Ovary (tissue), 7 donors: ENCODE measurements at regions not wholly inside any gene's neighbourhood (a gene's known extent, or its start where the extent isn't known, plus 50 kb on each side); places are given as distances from the start of the nearest gene placed in this dataset.

Experiments
- DNase-seq, 5 donors: peaks; one replicate each; pipeline ENCODE4 v3.0.0-alpha.2; 2019 to 2020
- H3K27ac ChIP-seq, 2 donors: fragments of 200-600 bp; one replicate each; pipeline versions ENCODE4 v1.5.1 to v1.8.0; 2019 to 2022
- H3K27me3 ChIP-seq: fragments of 200-600 bp; one replicate; pipeline ENCODE4 v1.8.0; 2022
- H3K36me3 ChIP-seq: fragments of 200-600 bp; sonication (generic); one replicate; pipeline ENCODE4 v1.5.1; 2019
- H3K4me1 ChIP-seq: one replicate; pipeline ENCODE4 v1.8.1; 2013; ENCODE audit warnings: mild to moderate bottlenecking, moderate library complexity; ENCODE audit not compliant: insufficient read depth
- H3K4me3 ChIP-seq: fragments of 200-600 bp; sonication (generic); one replicate; pipeline ENCODE4 v1.5.1; 2017
- H3K9me3 ChIP-seq, 2 donors: fragments of 200-600 bp in 1 of 2; sonication (generic) in 1 of 2; one replicate each; pipeline versions ENCODE4 v1.5.1 to v1.8.1; 2013 to 2019; ENCODE audit warnings: mild to moderate bottlenecking in 1 of 2, moderate library complexity in 1 of 2
- CTCF ChIP-seq, 3 donors: fragments of 450-650 bp in 2 of 3; fragments of 200-600 bp in 1 of 3; IDR thresholded peaks; one replicate each; pipeline versions ENCODE4 v1.5.1 to v1.8.0; 2016 to 2022; ENCODE audit warnings: antibody characterized with exemption in 3 of 3, mild to moderate bottlenecking in 1 of 3
- EP300 ChIP-seq: sonication (generic); formaldehyde crosslinking; IDR thresholded peaks from one replicate; pipeline ENCODE4 v1.6.1; 2017; ENCODE audit warnings: antibody characterized with exemption
- POLR2A ChIP-seq: fragments of 450-650 bp; IDR thresholded peaks from one replicate; pipeline ENCODE4 v1.6.1; 2017; ENCODE audit warnings: antibody characterized with exemption, mild to moderate bottlenecking, moderate library complexity
- WGBS, 3 donors: extraction: QIAGEN DNeasy Blood & Tissue Kit in 1 of 3; methylation state at CpG; one replicate each; pipeline versions ENCODE4 v1.1.5 to v1.1.7; 2013 to 2017; 5-methylcytosine and 5-hydroxymethylcytosine counted together
- intact Hi-C, 4 donors: fragments of 100-400 bp; cut with DNase I; formaldehyde crosslinking; loops; one replicate each; pipeline versions ENCODE4 v1.11.0 to v1.15.1; 2022 to 2023
- donor health status: DM: no; HTN: no; CAD: no; lungs with moderate emphysema.
- donor health status: DM: no; HTN: no; CAD: no.
- donor health status: Bipolar disorder and iron deficiency.
- donor health status: DM: no; HTN: no; CAD: no.
- donor health status: DM: yes; HTN: yes; CAD: no.

- Histone ChIP-seq H3K9me3 (no peaks in the 10 kb centered on the region), H3K27ac (no peak overlapping the region), H3K36me3 (no peaks in the 10 kb centered on the region), H3K4me1 (no peaks in the 10 kb centered on the region), H3K4me3 (no peak overlapping the region), H3K27me3 (no peaks in the 10 kb centered on the region)
- TF ChIP-seq CTCF (IDR thresholded peaks at IDR 0.05) (no peak), POLR2A (no peak), EP300 (no peak)
- no peak for DNase-seq
- intact Hi-C loops = no loop called here
- 62 to 87% (median 66%) methylated on average over 1 of the region's 1 CpG for WGBS, 3 donors
Measured at GRCh38 chr12:90060031-90060430, 351.4 kb upstream of the ATP2B1 start.

GRCh38 chr12:90058704-90059103 lies 350.1 kb upstream of the ATP2B1 start:
- TF ChIP-seq CTCF (IDR thresholded peaks at IDR 0.05) (no peak), EP300 (no peak), POLR2A (no peak)
- Histone ChIP-seq H3K4me1 (no peaks in the 10 kb centered on the region), H3K36me3 (no peaks in the 10 kb centered on the region), H3K9me3 (no peaks in the 10 kb centered on the region), H3K27me3 (no peaks in the 10 kb centered on the region), H3K4me3 (no peak overlapping the region), H3K27ac (no peak overlapping the region)
- DNase-seq = no peak
- 2 to 5% (median 5%) methylated on average over 1 of the region's 1 CpG for WGBS, 3 donors
- intact Hi-C loops = no loop called here

GRCh38 chr12:90055071-90055470 lies 346.4 kb upstream of the ATP2B1 start:
- no peak for DNase-seq
- Histone ChIP-seq H3K4me3 (no peak overlapping the region), H3K4me1 (no peaks in the 10 kb centered on the region), H3K36me3 (no peaks in the 10 kb centered on the region), H3K27ac (no peak overlapping the region), H3K9me3 (no peaks in the 10 kb centered on the region), H3K27me3 (no peaks in the 10 kb centered on the region)
- intact Hi-C loops = no loop called here
- TF ChIP-seq CTCF (IDR thresholded peaks at IDR 0.05) (no peak), POLR2A (no peak)
- WGBS, 3 donors = 82 to 94% (median 87%) methylated on average over 1 of the region's 1 CpG

- Histone ChIP-seq H3K27me3 (no peaks in the 10 kb centered on the region), H3K9me3 (no peaks in the 10 kb centered on the region), H3K27ac (no peak overlapping the region), H3K36me3 (no peaks in the 10 kb centered on the region), H3K4me1 (no peaks in the 10 kb centered on the region), H3K4me3 (no peak overlapping the region)
- TF ChIP-seq CTCF (IDR thresholded peaks at IDR 0.05) (no peak), POLR2A (no peak), EP300 (no peak)
- no peak for DNase-seq
- intact Hi-C loops = no loop called here
Measured at GRCh38 chr12:90048918-90049317, 340.3 kb upstream of the ATP2B1 start.

GRCh38 chr12:90045559-90045958 lies 336.9 kb upstream of the ATP2B1 start:
- Histone ChIP-seq H3K36me3 (no peaks in the 10 kb centered on the region), H3K4me3 (no peak overlapping the region), H3K9me3 (no peaks in the 10 kb centered on the region), H3K4me1 (no peaks in the 10 kb centered on the region), H3K27me3 (no peaks in the 10 kb centered on the region), H3K27ac (no peak overlapping the region)
- DNase-seq = no peak
- no peak for TF ChIP-seq CTCF (IDR thresholded peaks at IDR 0.05)
- no peak for TF ChIP-seq POLR2A
- no peak for TF ChIP-seq EP300
- intact Hi-C loops = no loop called here
